ENCODE measurements at regions not wholly inside any gene's neighbourhood (a gene's known extent, or its start where the extent isn't known, plus 50 kb on each side); places are given as distances from the start of the nearest gene placed in this dataset.

GRCh38 chr13:62473190-62473943 lies 1057.7 kb upstream of the PCDH20 start:
- H3K36me3 ChIP-seq (ENCODE audit: control insufficient read depth in 4 of 4, insufficient read depth in 3 of 4, low read depth in 1 of 4, low read length in 3 of 4), result no peaks in the 10 kb centered on the region
- H3K4me1 ChIP-seq (ENCODE audit: control insufficient read depth in 4 of 4, insufficient read depth in 4 of 4, low read length in 3 of 4), result no peaks in the 10 kb centered on the region
- DNase-seq (ENCODE audit: low spot score), result no peak
- no peak overlapping the region for H3K9ac ChIP-seq (ENCODE audit: low read depth in 1 of 2, low read length in 2 of 2)
- WGBS, result 65% methylated on average over 2 of the region's 2 CpGs
- no peaks in the 10 kb centered on the region for H3K27me3 ChIP-seq (ENCODE audit: control insufficient read depth in 4 of 4, insufficient read depth in 4 of 4, low read length in 3 of 4)
- no peaks in the 10 kb centered on the region for H3K9me3 ChIP-seq (ENCODE audit: control insufficient read depth in 4 of 4, low read length in 3 of 4)
- TF ChIP-seq FOXA2 (IDR thresholded peaks at IDR 0.05) (no peak), SP1 (IDR thresholded peaks at IDR 0.05) (no peak), YY1 (IDR thresholded peaks at IDR 0.05) (no peak), CTCF (IDR thresholded peaks at IDR 0.05; ENCODE audit: low read depth, low read length, missing input control) (no peak)
- H3K27ac ChIP-seq (ENCODE audit: low read depth in 1 of 2, low read length in 2 of 2), result no peak overlapping the region
- no peak overlapping the region for H3K4me3 ChIP-seq (ENCODE audit: low read depth in 1 of 3, low read length in 3 of 3)

- H3K27ac ChIP-seq (ENCODE audit: low read depth in 1 of 2, low read length in 2 of 2), result no peak overlapping the region
- H3K9me3 ChIP-seq (ENCODE audit: control insufficient read depth in 4 of 4, low read length in 3 of 4), result no peaks in the 10 kb centered on the region
- no peak overlapping the region for H3K4me3 ChIP-seq (ENCODE audit: low read depth in 1 of 3, low read length in 3 of 3)
- no peaks in the 10 kb centered on the region for H3K36me3 ChIP-seq (ENCODE audit: control insufficient read depth in 4 of 4, insufficient read depth in 3 of 4, low read depth in 1 of 4, low read length in 3 of 4)
- H3K9ac ChIP-seq (ENCODE audit: low read depth in 1 of 2, low read length in 2 of 2), result no peak overlapping the region
- 48% methylated on average over 2 of the region's 2 CpGs for WGBS
- H3K4me1 ChIP-seq (ENCODE audit: control insufficient read depth in 4 of 4, insufficient read depth in 4 of 4, low read length in 3 of 4), result peaks cover 0 to 2% (median 0%) of the 10 kb centered on the region in 4 donors
- no peaks in the 10 kb centered on the region for H3K27me3 ChIP-seq (ENCODE audit: control insufficient read depth in 4 of 4, insufficient read depth in 4 of 4, low read length in 3 of 4)
- no peak for DNase-seq (ENCODE audit: low spot score)
- no peak for TF ChIP-seq TAF1 (conservative IDR thresholded peaks at IDR 0.05)
- TF ChIP-seq YY1 (IDR thresholded peaks at IDR 0.05), result no peak
- TF ChIP-seq FOXA1 (IDR thresholded peaks at IDR 0.05), result no peak
Observed at GRCh38 chr13:62453761-62454160, 1038.1 kb upstream of the PCDH20 start.

- H3K9ac ChIP-seq (ENCODE audit: low read depth in 1 of 2, low read length in 2 of 2), result no peak overlapping the region
- H3K36me3 ChIP-seq (ENCODE audit: control insufficient read depth in 4 of 4, insufficient read depth in 3 of 4, low read depth in 1 of 4, low read length in 3 of 4), result no peaks in the 10 kb centered on the region
- H3K27ac ChIP-seq (ENCODE audit: low read depth in 1 of 2, low read length in 2 of 2), result no peak overlapping the region
- peaks cover 0 to 2% (median 0%) of the 10 kb centered on the region in 4 donors for H3K4me1 ChIP-seq (ENCODE audit: control insufficient read depth in 4 of 4, insufficient read depth in 4 of 4, low read length in 3 of 4)
- no peaks in the 10 kb centered on the region for H3K27me3 ChIP-seq (ENCODE audit: control insufficient read depth in 4 of 4, insufficient read depth in 4 of 4, low read length in 3 of 4)
- no peak overlapping the region for H3K4me3 ChIP-seq (ENCODE audit: low read depth in 1 of 3, low read length in 3 of 3)
- 40% methylated on average over 5 of the region's 5 CpGs for WGBS
- no peak for DNase-seq (ENCODE audit: low spot score)
- no peaks in the 10 kb centered on the region for H3K9me3 ChIP-seq (ENCODE audit: control insufficient read depth in 4 of 4, low read length in 3 of 4)
- TF ChIP-seq MAX (IDR thresholded peaks at IDR 0.05) (no peak), RXRA (IDR thresholded peaks at IDR 0.05) (no peak), NR2F2 (IDR thresholded peaks at IDR 0.05) (no peak), JUND (IDR thresholded peaks at IDR 0.05) (no peak), SP1 (IDR thresholded peaks at IDR 0.05) (no peak), FOXA2 (IDR thresholded peaks at IDR 0.05) (no peak), CTCF (IDR thresholded peaks at IDR 0.05; ENCODE audit: low read depth, low read length, missing input control) (no peak), HNF4G (IDR thresholded peaks at IDR 0.05) (no peak), HNF4A (conservative IDR thresholded peaks at IDR 0.05) (no peak), GABPA (IDR thresholded peaks at IDR 0.05 in 1 of 2, conservative IDR thresholded peaks at IDR 0.05 in 1 of 2) (no peak), ATF3 (IDR thresholded peaks at IDR 0.05) (no peak), ZBTB33 (IDR thresholded peaks at IDR 0.05) (no peak), TAF1 (conservative IDR thresholded peaks at IDR 0.05) (no peak), RAD21 (IDR thresholded peaks at IDR 0.05) (no peak), EGR1 (IDR thresholded peaks at IDR 0.05; ENCODE audit: low read depth in 2 of 2) (no peak), YY1 (IDR thresholded peaks at IDR 0.05) (no peak), REST (IDR thresholded peaks at IDR 0.05) (no peak)
Observed at GRCh38 chr13:62450759-62451158, 1035.1 kb upstream of the PCDH20 start.

Data from liver (tissue), 8 donors.